ENCODE measurements at regions not wholly inside any gene's neighbourhood (a gene's known extent, or its start where the extent isn't known, plus 50 kb on each side); places are given as distances from the start of the nearest gene placed in this dataset.
A peak's percentile ranks its signal among the peaks of the same experiment; 100 is the strongest.
"Not testable (repeated sequence)": the region's sequence is repeated elsewhere in the genome, so short reads cannot be mapped to it uniquely, and the experiment has no call there.

- Mint-ChIP-seq H3K27ac (ENCODE audit: unreplicated experiment) (no peak overlapping the region), H3K4me3 (ENCODE audit: unreplicated experiment) (no peak overlapping the region), H3K9me3 (ENCODE audit: unreplicated experiment) (peaks cover 3% of the 10 kb centered on the region), H3K4me1 (ENCODE audit: low read depth, unreplicated experiment) (peaks cover 9% of the 10 kb centered on the region), H3K27me3 (ENCODE audit: unreplicated experiment) (no peaks in the 10 kb centered on the region), H3K36me3 (ENCODE audit: unreplicated experiment) (no peaks in the 10 kb centered on the region)
- TF ChIP-seq, protein P1, sequence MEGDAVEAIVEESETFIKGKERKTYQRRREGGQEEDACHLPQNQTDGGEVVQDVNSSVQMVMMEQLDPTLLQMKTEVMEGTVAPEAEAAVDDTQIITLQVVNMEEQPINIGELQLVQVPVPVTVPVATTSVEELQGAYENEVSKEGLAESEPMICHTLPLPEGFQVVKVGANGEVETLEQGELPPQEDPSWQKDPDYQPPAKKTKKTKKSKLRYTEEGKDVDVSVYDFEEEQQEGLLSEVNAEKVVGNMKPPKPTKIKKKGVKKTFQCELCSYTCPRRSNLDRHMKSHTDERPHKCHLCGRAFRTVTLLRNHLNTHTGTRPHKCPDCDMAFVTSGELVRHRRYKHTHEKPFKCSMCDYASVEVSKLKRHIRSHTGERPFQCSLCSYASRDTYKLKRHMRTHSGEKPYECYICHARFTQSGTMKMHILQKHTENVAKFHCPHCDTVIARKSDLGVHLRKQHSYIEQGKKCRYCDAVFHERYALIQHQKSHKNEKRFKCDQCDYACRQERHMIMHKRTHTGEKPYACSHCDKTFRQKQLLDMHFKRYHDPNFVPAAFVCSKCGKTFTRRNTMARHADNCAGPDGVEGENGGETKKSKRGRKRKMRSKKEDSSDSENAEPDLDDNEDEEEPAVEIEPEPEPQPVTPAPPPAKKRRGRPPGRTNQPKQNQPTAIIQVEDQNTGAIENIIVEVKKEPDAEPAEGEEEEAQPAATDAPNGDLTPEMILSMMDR (IDR thresholded peaks at IDR 0.05; ENCODE audit: partially characterized antibody, unreplicated experiment), result no peak
- DNase-seq, result no peak
Measured at GRCh38 chr5:90221951-90222350, 187.6 kb downstream of the CETN3 start.

DNA sequence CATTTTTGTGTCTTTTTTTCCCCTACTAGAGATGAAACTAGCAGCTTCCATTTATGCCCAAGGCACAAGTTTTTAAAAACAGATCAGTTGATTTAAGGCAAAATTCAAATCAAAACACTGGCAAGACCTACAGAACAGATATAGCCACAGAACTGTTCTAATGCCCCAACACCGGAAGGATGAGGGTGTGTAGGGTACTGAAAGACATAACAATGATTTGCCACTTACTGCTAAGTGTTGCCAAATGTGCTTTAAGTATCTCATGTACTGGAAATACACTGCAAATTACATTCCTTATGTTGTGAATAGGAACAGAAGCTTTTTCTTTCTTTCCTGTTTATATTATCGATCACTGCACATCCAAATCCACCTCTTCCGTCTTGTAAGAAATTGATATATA is 189.0 kb downstream of the CETN3 start:
- H3K4me1 Mint-ChIP-seq (ENCODE audit: low read depth, unreplicated experiment), result peaks cover 8% of the 10 kb centered on the region
- peaks cover 3% of the 10 kb centered on the region for H3K9me3 Mint-ChIP-seq (ENCODE audit: unreplicated experiment)
- H3K27me3 Mint-ChIP-seq (ENCODE audit: unreplicated experiment), result no peaks in the 10 kb centered on the region
- no peaks in the 10 kb centered on the region for H3K36me3 Mint-ChIP-seq (ENCODE audit: unreplicated experiment)
- TF ChIP-seq, protein P1 (IDR thresholded peaks at IDR 0.05; ENCODE audit: partially characterized antibody, unreplicated experiment), result no peak
- no peak for DNase-seq
- no peak overlapping the region for H3K27ac Mint-ChIP-seq (ENCODE audit: unreplicated experiment)
- H3K4me3 Mint-ChIP-seq (ENCODE audit: unreplicated experiment), result no peak overlapping the region

DNA sequence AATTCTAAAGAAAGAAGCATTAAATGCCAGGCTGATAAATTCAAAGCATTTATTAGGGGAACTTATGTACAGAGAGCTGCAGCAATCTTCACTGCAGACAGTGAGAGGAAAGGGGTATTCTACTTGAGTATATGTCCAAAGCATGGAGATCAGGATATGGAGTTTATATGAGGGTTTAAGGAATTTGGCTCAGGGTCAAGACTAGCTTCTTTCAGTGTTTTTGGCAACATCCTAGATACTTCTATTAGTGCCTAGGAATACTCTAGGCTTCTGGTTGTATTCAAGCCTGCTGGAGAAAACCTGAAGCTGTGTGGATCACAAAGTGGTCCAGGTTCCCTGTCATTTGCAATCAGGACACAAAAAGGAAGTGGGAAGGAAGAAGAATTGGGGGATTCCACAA is 194.6 kb downstream of the CETN3 start:
- TF ChIP-seq, protein P1 (IDR thresholded peaks at IDR 0.05; ENCODE audit: partially characterized antibody, unreplicated experiment), result no peak
- Mint-ChIP-seq H3K9me3 (ENCODE audit: unreplicated experiment) (no peaks in the 10 kb centered on the region), H3K27ac (ENCODE audit: unreplicated experiment) (no peak overlapping the region), H3K4me1 (ENCODE audit: low read depth, unreplicated experiment) (no peaks in the 10 kb centered on the region), H3K36me3 (ENCODE audit: unreplicated experiment) (no peaks in the 10 kb centered on the region), H3K4me3 (ENCODE audit: unreplicated experiment) (no peak overlapping the region), H3K27me3 (ENCODE audit: unreplicated experiment) (no peaks in the 10 kb centered on the region)
- no peak for DNase-seq

- H3K27ac Mint-ChIP-seq (ENCODE audit: unreplicated experiment); H3K4me1 Mint-ChIP-seq (ENCODE audit: low read depth, unreplicated experiment); H3K27me3 Mint-ChIP-seq (ENCODE audit: unreplicated experiment); H3K9me3 Mint-ChIP-seq (ENCODE audit: unreplicated experiment); DNase-seq: not testable (repeated sequence)
- Mint-ChIP-seq H3K36me3 (ENCODE audit: unreplicated experiment) (peaks cover 11% of the 10 kb centered on the region), H3K4me3 (ENCODE audit: unreplicated experiment) (peak overlapping the region; percentile 71)
Measured at GRCh38 chr5:90208323-90208722, 201.2 kb downstream of the CETN3 start.

GRCh38 chr5:90201923-90202322 is 207.6 kb downstream of the CETN3 start:
- H3K4me1 Mint-ChIP-seq (ENCODE audit: low read depth, unreplicated experiment), result no peaks in the 10 kb centered on the region
- peaks cover 11% of the 10 kb centered on the region for H3K36me3 Mint-ChIP-seq (ENCODE audit: unreplicated experiment)
- H3K4me3 Mint-ChIP-seq (ENCODE audit: unreplicated experiment), result no peak overlapping the region
- TF ChIP-seq, protein P1 (IDR thresholded peaks at IDR 0.05; ENCODE audit: partially characterized antibody, unreplicated experiment), result no peak
- H3K9me3 Mint-ChIP-seq (ENCODE audit: unreplicated experiment), result peaks cover 2% of the 10 kb centered on the region
- no peaks in the 10 kb centered on the region for H3K27me3 Mint-ChIP-seq (ENCODE audit: unreplicated experiment)
- no peak overlapping the region for H3K27ac Mint-ChIP-seq (ENCODE audit: unreplicated experiment)
- no peak for DNase-seq
